GM12864 (cell line): ENCODE measurements at regions not wholly inside any gene's neighbourhood (a gene's known extent, or its start where the extent isn't known, plus 50 kb on each side); places are given as distances from the start of the nearest gene placed in this dataset.

Experiments
- DNase-seq: peaks from one replicate; pipeline ENCODE4 v3.0.0-alpha.2; 2011; ENCODE audit warnings: low read depth
- H3K4me3 ChIP-seq: 2 replicates; pipeline ENCODE4 v1.5.1; 2011; ENCODE audit warnings: mild to moderate bottlenecking, low read depth, low read length, control low read depth
- CTCF ChIP-seq: IDR thresholded peaks from 2 replicates; pipeline ENCODE4 v1.5.1; 2011; ENCODE audit warnings: low read depth, mild to moderate bottlenecking, moderate library complexity, low read length, control low read depth, inconsistent platforms; ENCODE audit errors: missing control alignments

- DNase-seq, result no peak
- no peak for TF ChIP-seq CTCF
- H3K4me3 ChIP-seq, result no peak overlapping the region
Measured at GRCh38 chr3:79822076-79822475, 54.3 kb upstream of the ROBO1 start.

- no peak for DNase-seq
- TF ChIP-seq CTCF, result no peak
Measured at GRCh38 chr3:79820089-79820488, 52.3 kb upstream of the ROBO1 start.

GRCh38 chr3:79818015-79818414 is 50.2 kb upstream of the ROBO1 start:
- DNase-seq, result no peak
- no peak for TF ChIP-seq CTCF
- no peak overlapping the region for H3K4me3 ChIP-seq

More at GRCh38 chr3:79820089-79820488, 52.3 kb upstream of the ROBO1 start:
- H3K4me3 ChIP-seq, result no peak overlapping the region
